Psoas muscle (tissue), 7 donors: ENCODE measurements at regions not wholly inside any gene's neighbourhood (a gene's known extent, or its start where the extent isn't known, plus 50 kb on each side); places are given as distances from the start of the nearest gene placed in this dataset.

ENCODE experiments used
- ATAC-seq, 4 donors: fragments of 200-7000 bp; cut with Tn5 transposase; one replicate each; pipeline ENCODE4 v1.9.1; 2020; ENCODE audit warnings: moderate library complexity in 3 of 4, mild to moderate bottlenecking in 2 of 4
- DNase-seq, 2 donors: peaks; one replicate each; pipeline ENCODE4 v3.0.0-alpha.2; 2020
- H3K27ac ChIP-seq: fragments of 200-600 bp; one replicate; pipeline ENCODE4 v1.8.0; 2022
- H3K27me3 ChIP-seq, 3 donors: fragments of 200-600 bp in 1 of 3; one replicate each; pipeline versions ENCODE4 v1.6.1 to v1.8.0; 2013 to 2022; ENCODE audit warnings: low read length in 2 of 3, mild to moderate bottlenecking in 2 of 3, moderate library complexity in 1 of 3; ENCODE audit not compliant: insufficient read depth in 3 of 3
- H3K36me3 ChIP-seq, 2 donors: fragments of 200-600 bp in 1 of 2; one replicate each; pipeline versions ENCODE4 v1.6.1 to v1.8.0; 2013 to 2022; ENCODE audit warnings: low read depth in 1 of 2, mild to moderate bottlenecking in 1 of 2, moderate library complexity in 1 of 2; ENCODE audit not compliant: insufficient read depth in 1 of 2
- H3K4me1 ChIP-seq: fragments of 200-600 bp; one replicate; pipeline ENCODE4 v1.8.0; 2022
- H3K4me3 ChIP-seq: fragments of 200-600 bp; one replicate; pipeline ENCODE4 v1.8.0; 2022; ENCODE audit warnings: mild to moderate bottlenecking
- H3K9me3 ChIP-seq: fragments of 200-600 bp; one replicate; pipeline ENCODE4 v1.8.0; 2022
- CTCF ChIP-seq: fragments of 200-600 bp; IDR thresholded peaks from one replicate; pipeline ENCODE4 v1.8.0; 2022; ENCODE audit warnings: antibody characterized with exemption
- WGBS, 3 donors: extraction: QIAGEN DNeasy Blood & Tissue Kit; methylation state at CpG; one replicate each; pipeline versions ENCODE4 v1.1.6 to v1.1.7; 2013; 5-methylcytosine and 5-hydroxymethylcytosine counted together
- intact Hi-C, 2 donors: fragments of 100-400 bp; cut with DNase I; formaldehyde crosslinking; loops; one replicate each; pipeline versions ENCODE4 v1.11.0 to v1.14.2; 2022
- donor health status: healthy with polysubstance abuse.
- donor health status: DM: no; HTN: no; CAD: no; lungs with moderate emphysema.
- donor health status: Bipolar disorder and iron deficiency.
- donor health status: healthy.
- donor health status: DM: yes; HTN: yes; CAD: no.
- donor health status: DM: no; HTN: no; CAD: no.
- donor health status: DM: yes; HTN: yes; CAD: no.

GRCh38 chr1:232515706-232516105 is 114.2 kb downstream of the SIPA1L2 start:
- Histone ChIP-seq H3K36me3 (peaks cover 0 to 12% of the 10 kb centered on the region in 2 donors), H3K4me3 (no peak overlapping the region), H3K27ac (no peak overlapping the region), H3K9me3 (no peaks in the 10 kb centered on the region), H3K4me1 (peaks cover 10% of the 10 kb centered on the region), H3K27me3 (no peaks in the 10 kb centered on the region)
- DNase-seq (no peak), ATAC-seq (no peak)
- intact Hi-C loops, result no loop called here
- TF ChIP-seq CTCF, result no peak
- 94 to 98% (median 97%) methylated on average over 1 of the region's 1 CpG for WGBS, 3 donors

- DNase-seq, result no peak
- no peaks in the 10 kb centered on the region for H3K9me3 ChIP-seq
- H3K27ac ChIP-seq, result no peak overlapping the region
- H3K27me3 ChIP-seq, result no peaks in the 10 kb centered on the region
- intact Hi-C loops, result no loop called here
- peaks cover 28% of the 10 kb centered on the region for H3K4me1 ChIP-seq
- H3K4me3 ChIP-seq, result no peak overlapping the region
- ATAC-seq, result no peak
- 72 to 85% (median 79%) methylated on average over 5 of the region's 5 CpGs for WGBS, 3 donors
- H3K36me3 ChIP-seq, result peaks cover 0 to 12% of the 10 kb centered on the region in 2 donors
- TF ChIP-seq CTCF, result no peak
These were observed 117.2 kb downstream of the SIPA1L2 start for GRCh38 chr1:232512712-232513111.

DNA sequence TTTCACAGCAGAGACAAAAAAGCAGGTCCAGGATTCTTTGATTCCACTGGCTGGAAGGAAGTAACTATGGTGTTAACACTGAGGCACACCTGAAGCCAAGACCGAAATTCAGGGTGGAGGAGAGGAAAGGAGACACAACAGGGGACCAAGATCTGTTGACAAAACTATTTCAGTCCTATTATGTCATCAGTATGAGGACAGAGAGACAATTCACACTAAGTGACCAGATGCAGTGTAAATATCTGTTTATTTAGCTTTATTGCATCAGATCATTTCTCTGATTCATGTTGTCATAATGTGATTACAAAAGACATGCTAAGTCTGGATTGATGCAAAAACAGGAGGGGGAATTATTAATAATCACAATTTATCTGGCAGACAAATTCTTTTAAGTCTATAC is 118.8 kb downstream of the SIPA1L2 start:
- Histone ChIP-seq H3K4me1 (peaks cover 28% of the 10 kb centered on the region), H3K27me3 (no peaks in the 10 kb centered on the region), H3K4me3 (no peak overlapping the region), H3K9me3 (no peaks in the 10 kb centered on the region), H3K27ac (peak overlapping the region; percentile 27), H3K36me3 (peaks cover 0 to 12% of the 10 kb centered on the region in 2 donors)
- no peak for TF ChIP-seq CTCF
- intact Hi-C loops, result no loop called here
- WGBS, 3 donors, result 59 to 81% (median 63%) methylated on average over 1 of the region's 1 CpG
- no peak for DNase-seq
- ATAC-seq, result peak; percentile 58 to 76 (median 66)

DNA sequence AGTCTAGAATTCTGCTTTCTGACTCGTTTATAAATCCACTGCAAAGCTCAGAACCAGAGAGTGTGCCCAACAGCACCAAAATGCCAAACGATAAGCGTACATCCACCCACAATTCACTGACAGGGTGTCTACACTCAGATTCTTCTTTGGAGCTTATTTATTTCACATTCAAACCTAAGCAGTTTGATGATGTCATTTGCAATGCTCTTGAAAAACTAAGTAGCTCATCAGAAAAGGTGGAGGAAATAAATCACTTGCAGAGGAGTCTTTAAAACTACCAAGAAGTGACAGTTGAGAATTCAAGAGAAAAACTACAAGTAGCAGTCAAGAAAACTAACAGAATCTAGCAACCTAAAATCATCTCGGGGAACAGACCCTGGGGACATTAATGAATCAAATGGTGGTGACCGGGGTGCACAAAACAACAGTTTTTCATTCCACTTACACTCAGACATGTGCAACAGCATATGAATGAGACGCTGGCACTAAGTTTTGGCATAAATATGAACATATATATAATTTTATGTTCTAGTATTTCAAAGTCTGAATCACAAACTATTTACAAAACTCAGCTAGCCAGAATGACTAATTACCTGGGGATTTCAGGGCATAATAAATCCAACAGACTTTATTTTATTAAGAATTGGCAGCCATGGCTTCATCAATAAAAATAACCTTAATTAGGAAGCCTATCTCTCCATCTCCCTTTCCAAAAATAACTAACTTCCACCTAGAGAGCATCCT is 119.4 kb downstream of the SIPA1L2 start:
- intact Hi-C loops, result no loop called here
- peak overlapping the region; percentile 27 for H3K27ac ChIP-seq
- TF ChIP-seq CTCF, result no peak
- H3K4me3 ChIP-seq, result no peak overlapping the region
- H3K9me3 ChIP-seq, result no peaks in the 10 kb centered on the region
- DNase-seq, result no peak
- WGBS, 3 donors, result 80 to 87% (median 83%) methylated on average over 6 of the region's 6 CpGs
- ATAC-seq, result peak in 1 of 4 donors; percentile 8
- peaks cover 28% of the 10 kb centered on the region for H3K4me1 ChIP-seq
- no peaks in the 10 kb centered on the region for H3K27me3 ChIP-seq
- H3K36me3 ChIP-seq, result peaks cover 0 to 12% of the 10 kb centered on the region in 2 donors

DNA sequence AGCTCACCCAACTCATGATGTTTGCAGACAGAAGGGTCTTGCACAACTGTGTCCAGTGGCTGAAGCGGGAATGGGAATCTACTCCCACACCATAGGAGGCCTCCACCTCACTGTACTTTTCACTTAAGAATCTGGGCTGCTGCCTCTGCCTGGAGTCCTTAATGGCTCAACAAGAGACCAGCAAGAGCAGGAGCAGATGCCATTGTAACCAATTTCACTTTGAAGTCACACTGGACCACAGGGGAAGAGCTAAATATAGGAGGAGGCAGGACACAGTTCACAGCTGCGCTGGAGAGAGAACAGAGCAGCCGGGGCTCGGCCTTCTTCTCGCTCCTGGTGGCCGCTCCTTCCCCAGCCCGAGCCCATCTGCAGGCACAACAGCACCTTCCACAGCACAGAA is 120.4 kb downstream of the SIPA1L2 start:
- H3K9me3 ChIP-seq, result no peaks in the 10 kb centered on the region
- peaks cover 28% of the 10 kb centered on the region for H3K4me1 ChIP-seq
- 41 to 53% (median 46%) methylated on average over 7 of the region's 7 CpGs for WGBS, 3 donors
- H3K27ac ChIP-seq, result peak overlapping the region; percentile 60
- TF ChIP-seq CTCF, result peak; percentile 5
- H3K27me3 ChIP-seq, result no peaks in the 10 kb centered on the region
- H3K4me3 ChIP-seq, result no peak overlapping the region
- peaks cover 0 to 8% of the 10 kb centered on the region in 2 donors for H3K36me3 ChIP-seq
- intact Hi-C loops, result no loop called here
- ATAC-seq, result peak; percentile 61 to 78 (median 72)
- no peak for DNase-seq
